Smooth muscle cell (in vitro differentiated cells): ENCODE measurements at regions not wholly inside any gene's neighbourhood (a gene's known extent, or its start where the extent isn't known, plus 50 kb on each side); places are given as distances from the start of the nearest gene placed in this dataset.

Experiments used
- DNase-seq: peaks from one replicate; lab custom pipeline; 2025; ENCODE audit not compliant: unreplicated experiment; lab: John Stamatoyannopoulos, UW
- H2AFZ ChIP-seq: fragments of 200-600 bp; sonication (generic); 2 replicates; pipeline ENCODE4 v1.6.0; 2016; ENCODE audit warnings: antibody characterized with exemption, low read depth, mild to moderate bottlenecking
- H3F3A ChIP-seq: fragments of 200-600 bp; sonication (generic); 2 replicates; pipeline ENCODE4 v1.6.0; 2017; ENCODE audit warnings: antibody characterized with exemption, low read depth
- H3K27ac ChIP-seq: fragments of 200-600 bp; sonication (generic); 2 replicates; pipeline ENCODE4 v1.5.1; 2016; ENCODE audit warnings: low read depth, mild to moderate bottlenecking
- H3K27me3 ChIP-seq: fragments of 200-600 bp; sonication (generic); 2 replicates; pipeline ENCODE4 v1.6.1; 2016; ENCODE audit warnings: low read depth, mild to moderate bottlenecking
- H3K36me3 ChIP-seq: fragments of 200-600 bp; sonication (generic); 2 replicates; pipeline ENCODE4 v1.5.1; 2016; ENCODE audit warnings: low read depth
- H3K4me1 ChIP-seq: fragments of 200-600 bp; sonication (generic); 2 replicates; pipeline ENCODE4 v1.5.1; 2016; ENCODE audit warnings: low read depth
- H3K4me2 ChIP-seq: fragments of 200-600 bp; sonication (generic); 2 replicates; pipeline ENCODE4 v1.6.0; 2016; ENCODE audit warnings: mild to moderate bottlenecking
- H3K4me3 ChIP-seq: fragments of 200-600 bp; sonication (generic); 2 replicates; pipeline ENCODE4 v1.5.1; 2016; ENCODE audit warnings: mild to moderate bottlenecking
- H3K79me2 ChIP-seq: fragments of 200-600 bp; sonication (generic); 2 replicates; pipeline ENCODE4 v1.6.0; 2016; ENCODE audit warnings: low read depth, mild to moderate bottlenecking
- H3K9ac ChIP-seq: fragments of 200-600 bp; sonication (generic); 2 replicates; pipeline ENCODE4 v1.6.0; 2016; ENCODE audit warnings: low read depth
- H3K9me3 ChIP-seq: fragments of 200-600 bp; sonication (generic); replicated peaks from 2 replicates; pipeline ENCODE4 v1.5.1; 2016; ENCODE audit warnings: low read depth
- H4K20me1 ChIP-seq: fragments of 200-600 bp; sonication (generic); 2 replicates; pipeline ENCODE4 v1.6.0; 2016; ENCODE audit warnings: low read depth
- CTCF ChIP-seq: fragments of 200-600 bp; sonication (generic); IDR thresholded peaks from 2 replicates; pipeline ENCODE4 v1.5.1; 2017; ENCODE audit warnings: borderline replicate concordance, mild to moderate bottlenecking, antibody characterized with exemption; ENCODE audit not compliant: insufficient read depth, poor library complexity, severe bottlenecking
- WGBS: methylation state at CpG from one replicate; pipeline ENCODE4 v1.1.7; 2016; ENCODE audit warnings: low lambda C conversion rate; 5-methylcytosine and 5-hydroxymethylcytosine counted together

- H3K9ac ChIP-seq: no peak overlapping the region
- H4K20me1 ChIP-seq: peaks cover 83% of the 10 kb centered on the region
- no peak for TF ChIP-seq CTCF
- no peaks in the 10 kb centered on the region for H3F3A ChIP-seq
- H3K36me3 ChIP-seq: no peaks in the 10 kb centered on the region
- H2AFZ ChIP-seq: no peak overlapping the region
- no peaks in the 10 kb centered on the region for H3K27me3 ChIP-seq
- no peak overlapping the region for H3K27ac ChIP-seq
- H3K4me3 ChIP-seq: no peak overlapping the region
- H3K9me3 ChIP-seq: no peaks in the 10 kb centered on the region
- H3K4me1 ChIP-seq: peaks cover 35% of the 10 kb centered on the region
- peaks cover 32% of the 10 kb centered on the region for H3K79me2 ChIP-seq
- DNase-seq: no peak
- WGBS: 95% methylated on average over 1 of the region's 1 CpG
- H3K4me2 ChIP-seq: no peak overlapping the region
Observed at GRCh38 chr17:63153488-63153887, 187.5 kb downstream of the TANC2 start.

DNA sequence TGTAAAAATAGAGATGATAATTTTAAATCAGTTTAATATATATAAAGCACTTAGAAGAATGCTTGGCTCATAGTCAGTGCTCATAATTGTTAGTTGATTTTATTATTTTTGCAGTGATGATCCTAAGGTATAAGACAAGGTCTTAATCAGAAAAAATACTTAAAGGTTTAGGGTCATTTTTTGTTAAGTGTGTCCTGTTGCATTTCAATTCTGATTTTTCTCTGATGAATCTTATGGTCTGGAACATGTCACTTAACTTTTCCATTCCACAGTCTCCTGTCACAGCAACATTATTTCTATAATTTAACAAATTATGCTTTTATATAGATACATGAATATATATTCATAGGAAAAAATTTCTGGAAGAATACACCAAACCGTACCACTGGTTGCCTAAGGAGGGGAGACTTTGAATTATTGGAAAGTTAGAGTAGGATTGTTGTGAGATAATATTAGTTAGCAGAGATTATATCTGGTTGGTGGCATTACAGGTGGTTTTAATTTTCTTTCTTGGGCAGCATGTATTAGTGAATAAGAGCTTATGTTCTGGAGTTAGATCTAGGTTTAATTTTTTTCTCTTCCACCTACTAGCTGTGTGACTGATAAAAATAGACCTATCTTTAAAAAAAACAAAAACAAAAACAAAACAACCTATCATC is 188.7 kb downstream of the TANC2 start:
- DNase-seq: no peak
- H3K27ac ChIP-seq: no peak overlapping the region
- no peaks in the 10 kb centered on the region for H3K27me3 ChIP-seq
- no peaks in the 10 kb centered on the region for H3F3A ChIP-seq
- 100% methylated on average over 1 of the region's 1 CpG for WGBS
- H3K4me3 ChIP-seq: no peak overlapping the region
- H3K9me3 ChIP-seq: no peaks in the 10 kb centered on the region
- no peak overlapping the region for H3K9ac ChIP-seq
- no peak overlapping the region for H2AFZ ChIP-seq
- no peak for TF ChIP-seq CTCF
- no peak overlapping the region for H3K4me2 ChIP-seq
- H4K20me1 ChIP-seq: peaks cover 84% of the 10 kb centered on the region
- H3K4me1 ChIP-seq: peaks cover 35% of the 10 kb centered on the region
- H3K79me2 ChIP-seq: peaks cover 32% of the 10 kb centered on the region
- no peaks in the 10 kb centered on the region for H3K36me3 ChIP-seq

DNA sequence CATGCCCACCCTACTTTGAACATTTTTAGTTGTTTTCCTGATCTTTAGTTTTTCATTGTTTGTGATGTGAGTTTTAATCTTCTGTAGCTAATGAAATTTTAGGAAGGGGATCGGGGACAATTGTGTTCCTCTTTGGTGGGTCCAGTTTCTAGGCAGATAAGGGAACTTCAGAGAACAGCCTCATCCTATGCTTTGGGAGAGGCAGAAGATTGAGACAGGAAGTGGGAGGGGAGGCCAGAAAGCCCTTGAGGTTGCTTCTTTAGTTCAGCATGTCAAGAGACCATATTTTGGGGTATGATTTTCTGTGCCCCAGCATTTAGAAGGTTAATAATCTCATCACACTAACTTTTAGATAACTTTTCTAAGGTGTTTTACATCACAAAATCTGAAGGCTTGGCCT is 191.0 kb downstream of the TANC2 start:
- TF ChIP-seq CTCF: no peak
- no peak overlapping the region for H3K4me3 ChIP-seq
- no peak overlapping the region for H3K9ac ChIP-seq
- H3K4me2 ChIP-seq: no peak overlapping the region
- no peaks in the 10 kb centered on the region for H3K36me3 ChIP-seq
- WGBS: 93% methylated on average over 1 of the region's 1 CpG
- H2AFZ ChIP-seq: no peak overlapping the region
- H3K79me2 ChIP-seq: peaks cover 32% of the 10 kb centered on the region
- H3F3A ChIP-seq: no peaks in the 10 kb centered on the region
- H3K27ac ChIP-seq: no peak overlapping the region
- H3K27me3 ChIP-seq: no peaks in the 10 kb centered on the region
- peaks cover 19% of the 10 kb centered on the region for H3K4me1 ChIP-seq
- peaks cover 85% of the 10 kb centered on the region for H4K20me1 ChIP-seq
- no peaks in the 10 kb centered on the region for H3K9me3 ChIP-seq
- no peak for DNase-seq
